Muscle layer of duodenum (tissue), 2 donors: ENCODE measurements at regions not wholly inside any gene's neighbourhood (a gene's known extent, or its start where the extent isn't known, plus 50 kb on each side); places are given as distances from the start of the nearest gene placed in this dataset.

Source experiments
- H3K27ac ChIP-seq: one replicate; pipeline ENCODE4 v1.7.0; 2013; ENCODE audit warnings: mild to moderate bottlenecking, low read length
- H3K27me3 ChIP-seq: one replicate; pipeline ENCODE4 v1.7.0; 2013; ENCODE audit warnings: low read depth, mild to moderate bottlenecking, control low read depth, low read length
- H3K36me3 ChIP-seq, 2 donors: one replicate each; pipeline ENCODE4 v1.7.0; 2013; ENCODE audit warnings: low read length in 2 of 2, control low read depth in 1 of 2, mild to moderate bottlenecking in 1 of 2; ENCODE audit not compliant: insufficient read depth in 2 of 2, control insufficient read depth in 1 of 2
- H3K4me1 ChIP-seq, 2 donors: one replicate each; pipeline ENCODE4 v1.7.0; 2013; ENCODE audit warnings: low read length in 2 of 2, mild to moderate bottlenecking in 2 of 2, control low read depth in 1 of 2, moderate library complexity in 1 of 2; ENCODE audit not compliant: insufficient read depth in 2 of 2, control insufficient read depth in 1 of 2
- H3K4me3 ChIP-seq, 2 donors: one replicate each; pipeline ENCODE4 v1.7.0; 2013; ENCODE audit warnings: low read length in 2 of 2, low read depth in 1 of 2, mild to moderate bottlenecking in 1 of 2
- H3K9me3 ChIP-seq, 2 donors: one replicate each; pipeline ENCODE4 v1.7.0; 2013; ENCODE audit warnings: low read length in 2 of 2, control low read depth in 1 of 2, mild to moderate bottlenecking in 1 of 2; ENCODE audit not compliant: control insufficient read depth in 1 of 2
- donor health status: healthy.

GRCh38 chr3:46096781-46097180, 69.5 kb upstream of the XCR1 start:
- Histone ChIP-seq H3K27me3 (no peaks in the 10 kb centered on the region), H3K4me1 (no peaks in the 10 kb centered on the region), H3K4me3 (no peak overlapping the region), H3K36me3 (no peaks in the 10 kb centered on the region), H3K9me3 (no peaks in the 10 kb centered on the region), H3K27ac (peak overlapping the region; percentile 92)

- no peaks in the 10 kb centered on the region for H3K36me3 ChIP-seq
- no peaks in the 10 kb centered on the region for H3K9me3 ChIP-seq
- no peak overlapping the region for H3K4me3 ChIP-seq
- H3K27me3 ChIP-seq = no peaks in the 10 kb centered on the region
- no peaks in the 10 kb centered on the region for H3K4me1 ChIP-seq
- peak overlapping the region; percentile 92 for H3K27ac ChIP-seq
Observed at GRCh38 chr3:46096336-46096735, 69.1 kb upstream of the XCR1 start.

GRCh38 chr3:46095307-46095706, 68.0 kb upstream of the XCR1 start:
- no peak overlapping the region for H3K4me3 ChIP-seq
- H3K9me3 ChIP-seq = no peaks in the 10 kb centered on the region
- no peaks in the 10 kb centered on the region for H3K36me3 ChIP-seq
- H3K4me1 ChIP-seq = no peaks in the 10 kb centered on the region
- H3K27ac ChIP-seq = peak overlapping the region; percentile 48
- no peaks in the 10 kb centered on the region for H3K27me3 ChIP-seq

DNA sequence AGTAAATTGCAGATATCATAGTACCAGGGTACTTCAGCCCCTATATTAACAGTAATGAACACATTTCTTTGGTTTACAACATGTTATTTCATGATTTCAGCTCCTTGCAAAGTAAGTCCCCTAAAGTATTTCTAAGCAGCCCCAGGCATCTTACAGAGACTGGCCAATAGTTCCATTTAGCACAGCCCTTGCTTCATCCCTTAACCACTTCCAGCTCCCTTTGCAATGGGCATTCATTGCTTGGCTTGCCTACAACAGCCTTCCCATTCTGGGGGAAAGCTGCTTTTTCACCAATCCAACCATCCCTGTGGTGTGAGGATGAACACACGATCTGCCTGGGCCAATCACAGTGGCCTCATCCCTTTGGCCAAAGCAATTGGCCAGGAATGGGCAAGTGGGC, 67.2 kb upstream of the XCR1 start:
- no peaks in the 10 kb centered on the region for H3K27me3 ChIP-seq
- H3K27ac ChIP-seq = peak overlapping the region; percentile 48
- no peaks in the 10 kb centered on the region for H3K36me3 ChIP-seq
- no peak overlapping the region for H3K4me3 ChIP-seq
- H3K9me3 ChIP-seq = no peaks in the 10 kb centered on the region
- H3K4me1 ChIP-seq = no peaks in the 10 kb centered on the region

DNA sequence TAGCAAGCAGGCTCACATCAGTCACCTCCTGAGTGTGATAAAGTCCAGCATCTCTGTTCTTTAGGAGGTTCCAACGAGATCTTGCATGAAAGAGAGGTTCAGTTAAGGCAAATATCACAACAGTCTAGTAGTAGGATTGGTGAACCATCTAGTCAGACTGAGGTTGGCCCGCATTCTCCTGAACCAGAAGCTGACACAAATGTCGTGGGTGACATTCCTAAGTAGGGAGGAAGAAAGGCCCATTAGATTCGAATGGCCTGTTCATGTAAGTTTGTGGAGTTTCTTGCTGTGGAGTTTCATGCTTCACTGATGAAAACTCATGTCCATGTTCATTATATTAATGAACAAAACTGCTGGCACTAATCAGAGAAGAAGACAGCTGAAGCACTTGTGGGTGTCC, 66.7 kb upstream of the XCR1 start:
- Histone ChIP-seq H3K9me3 (no peaks in the 10 kb centered on the region), H3K36me3 (no peaks in the 10 kb centered on the region), H3K27ac (no peak overlapping the region), H3K4me3 (no peak overlapping the region), H3K4me1 (no peaks in the 10 kb centered on the region), H3K27me3 (no peaks in the 10 kb centered on the region)

GRCh38 chr3:46093327-46093942, 66.2 kb upstream of the XCR1 start:
- H3K27me3 ChIP-seq = no peaks in the 10 kb centered on the region
- no peaks in the 10 kb centered on the region for H3K36me3 ChIP-seq
- H3K27ac ChIP-seq = no peak overlapping the region
- H3K9me3 ChIP-seq = no peaks in the 10 kb centered on the region
- H3K4me1 ChIP-seq = no peaks in the 10 kb centered on the region
- no peak overlapping the region for H3K4me3 ChIP-seq

DNA sequence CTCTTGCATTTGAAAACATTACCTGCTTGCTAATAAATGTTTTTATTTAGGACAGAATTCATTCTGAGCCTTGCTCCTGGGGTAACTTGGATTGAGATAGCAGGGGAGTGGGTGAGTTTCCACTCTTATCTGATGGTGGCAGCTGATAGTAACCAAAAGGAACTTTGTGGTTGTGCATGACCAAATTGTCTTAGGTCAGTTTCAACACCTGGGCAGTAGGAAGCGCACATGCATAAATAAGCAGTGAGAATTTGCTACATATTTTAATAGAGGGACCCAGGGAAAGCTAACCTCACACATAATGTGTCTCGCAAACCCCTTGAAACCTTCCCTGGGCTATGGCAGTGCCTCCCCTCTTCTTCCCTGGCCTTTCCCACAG, 65.4 kb upstream of the XCR1 start:
- no peak overlapping the region for H3K27ac ChIP-seq

DNA sequence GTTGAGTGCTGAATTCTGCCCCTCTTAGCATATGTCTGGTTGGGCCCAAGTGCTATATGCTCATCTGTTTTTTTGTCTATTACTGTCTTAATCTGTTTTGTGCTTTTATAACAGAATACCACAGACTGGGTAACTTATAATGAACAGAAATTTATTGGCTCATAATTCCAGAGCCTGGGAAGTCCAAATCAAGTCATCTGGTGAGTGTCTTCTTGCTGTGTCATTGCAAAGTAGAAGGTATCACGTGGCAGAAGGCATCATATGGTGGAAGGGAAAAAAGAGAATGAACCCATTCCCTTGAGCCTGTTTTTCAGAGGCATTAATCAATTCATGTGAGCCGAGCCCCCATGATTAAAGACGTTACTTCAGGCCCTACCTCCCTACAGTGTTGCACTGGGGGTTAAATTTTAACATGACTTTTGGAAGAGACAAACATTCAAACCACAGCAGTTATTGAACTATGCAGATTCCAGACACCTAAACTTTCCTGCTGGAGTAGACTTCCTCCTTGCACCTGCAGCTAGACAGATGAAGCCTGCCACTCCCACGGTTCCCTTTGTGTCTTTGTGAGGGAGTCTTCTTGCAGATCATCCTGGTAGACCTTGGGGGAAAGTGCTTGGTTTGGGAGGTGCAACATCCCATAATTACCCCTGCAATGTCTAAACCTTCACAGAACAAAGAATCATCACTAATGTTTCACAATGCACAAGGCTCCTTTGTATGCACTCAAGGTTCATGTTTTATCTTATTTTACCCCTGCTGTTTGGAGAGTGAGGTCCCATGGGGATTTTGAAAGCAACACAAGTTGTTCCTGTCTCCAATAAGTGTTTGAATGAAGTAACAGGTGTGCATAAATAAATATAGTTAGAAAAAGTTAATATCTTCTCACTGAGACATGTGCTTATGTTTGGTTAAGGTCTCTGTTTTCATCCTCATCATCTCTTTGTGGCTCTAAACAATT, 64.7 kb upstream of the XCR1 start:
- Histone ChIP-seq H3K4me1 (no peaks in the 10 kb centered on the region), H3K27me3 (no peaks in the 10 kb centered on the region), H3K27ac (no peak overlapping the region), H3K4me3 (no peak overlapping the region), H3K36me3 (no peaks in the 10 kb centered on the region), H3K9me3 (no peaks in the 10 kb centered on the region)

More for the DNA sequence above, 65.4 kb upstream of the XCR1 start:
- Histone ChIP-seq H3K4me3 (no peak overlapping the region), H3K9me3 (no peaks in the 10 kb centered on the region), H3K36me3 (no peaks in the 10 kb centered on the region), H3K4me1 (no peaks in the 10 kb centered on the region), H3K27me3 (no peaks in the 10 kb centered on the region)

DNA sequence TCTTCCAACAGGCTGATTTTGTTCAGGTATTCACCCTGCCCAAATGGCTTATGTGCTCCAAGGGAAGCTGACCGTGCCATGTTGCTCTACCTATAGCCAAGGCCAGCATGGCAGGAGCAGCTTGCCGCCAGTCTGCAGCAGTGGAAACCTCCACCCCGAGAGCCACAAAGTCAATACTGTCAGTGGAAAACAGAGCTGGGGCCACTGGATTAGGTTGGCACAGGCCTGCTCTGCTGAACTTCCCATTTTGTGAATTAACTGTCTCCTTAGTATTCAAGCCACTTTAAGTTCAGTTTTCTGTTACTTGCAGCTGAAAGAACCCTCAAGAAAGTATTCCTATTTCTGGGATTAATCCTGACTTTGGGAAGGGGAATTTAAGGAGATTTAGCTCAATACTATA, 63.8 kb upstream of the XCR1 start:
- no peaks in the 10 kb centered on the region for H3K36me3 ChIP-seq
- H3K9me3 ChIP-seq = no peaks in the 10 kb centered on the region
- no peaks in the 10 kb centered on the region for H3K27me3 ChIP-seq
- no peak overlapping the region for H3K27ac ChIP-seq
- H3K4me3 ChIP-seq = no peak overlapping the region
- H3K4me1 ChIP-seq = peaks cover 0 to 5% of the 10 kb centered on the region in 2 donors

DNA sequence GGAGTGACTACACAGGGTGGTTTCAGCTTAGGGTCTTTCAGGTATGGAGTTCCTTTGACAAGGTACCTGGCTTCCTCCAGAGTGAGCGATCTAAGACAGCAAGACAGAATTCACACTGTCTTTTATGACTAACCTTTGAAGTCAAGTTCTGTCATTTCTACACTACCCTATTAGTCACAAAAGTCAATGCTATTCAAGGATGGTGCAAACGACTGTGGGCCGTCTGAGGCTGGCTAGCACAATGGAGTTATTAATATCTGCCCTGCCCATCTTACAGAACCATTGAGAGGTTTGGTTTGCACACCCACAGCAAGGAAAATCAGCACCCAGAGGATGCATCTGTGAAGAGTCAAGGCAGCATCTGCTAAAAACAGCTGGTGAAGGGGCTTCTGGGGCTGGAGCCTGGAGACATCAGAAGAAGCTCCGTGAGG, 62.9 kb upstream of the XCR1 start:
- H3K4me1 ChIP-seq = peaks cover 0 to 5% of the 10 kb centered on the region in 2 donors
- H3K27ac ChIP-seq = peak overlapping the region; percentile 65
- no peaks in the 10 kb centered on the region for H3K36me3 ChIP-seq
- H3K9me3 ChIP-seq = no peaks in the 10 kb centered on the region
- H3K4me3 ChIP-seq = no peak overlapping the region
- no peaks in the 10 kb centered on the region for H3K27me3 ChIP-seq

- Histone ChIP-seq H3K9me3 (no peaks in the 10 kb centered on the region), H3K36me3 (no peaks in the 10 kb centered on the region), H3K4me1 (peaks cover 0 to 5% of the 10 kb centered on the region in 2 donors), H3K27ac (peak overlapping the region; percentile 65), H3K27me3 (no peaks in the 10 kb centered on the region), H3K4me3 (no peak overlapping the region)
Observed at GRCh38 chr3:46089237-46090011, 62.1 kb upstream of the XCR1 start.
